Stimulated activated CD8-positive, alpha-beta memory T cell treated with anti-CD3 and anti-CD28 coated beads, Interleukin-7, amount 100 ng/mL, for 24 hours (primary cell): ENCODE measurements at regions not wholly inside any gene's neighbourhood (a gene's known extent, or its start where the extent isn't known, plus 50 kb on each side); places are given as distances from the start of the nearest gene placed in this dataset.

Experiments used
- DNase-seq: peaks from one replicate; pipeline ENCODE4 v3.0.0-alpha.2; 2020; ENCODE audit warnings: low read depth

GRCh38 chr16:5472552-5472951, 375.0 kb upstream of the EEF2KMT start:
- DNase-seq = no peak

DNA sequence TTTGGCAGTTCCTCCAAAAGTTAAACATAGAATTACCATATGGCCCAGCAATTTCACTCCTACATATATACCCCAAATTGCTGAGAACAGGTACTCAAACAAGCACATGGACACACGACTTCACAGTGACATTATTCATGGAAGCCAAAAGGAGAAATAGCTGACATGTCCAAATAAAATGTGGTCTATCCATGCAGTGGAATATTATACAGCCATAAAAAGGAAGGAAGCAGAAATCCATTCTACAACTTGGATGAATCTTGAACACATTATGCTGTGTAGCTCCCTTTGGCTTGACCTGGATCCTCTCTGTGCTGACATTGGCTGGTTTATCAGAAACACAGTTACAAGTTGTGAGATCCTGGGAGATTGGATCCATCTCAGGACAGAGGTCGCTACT, 370.9 kb upstream of the EEF2KMT start:
- no peak for DNase-seq

- DNase-seq = no peak
Observed at GRCh38 chr16:5467552-5467951, 370.0 kb upstream of the EEF2KMT start.

DNA sequence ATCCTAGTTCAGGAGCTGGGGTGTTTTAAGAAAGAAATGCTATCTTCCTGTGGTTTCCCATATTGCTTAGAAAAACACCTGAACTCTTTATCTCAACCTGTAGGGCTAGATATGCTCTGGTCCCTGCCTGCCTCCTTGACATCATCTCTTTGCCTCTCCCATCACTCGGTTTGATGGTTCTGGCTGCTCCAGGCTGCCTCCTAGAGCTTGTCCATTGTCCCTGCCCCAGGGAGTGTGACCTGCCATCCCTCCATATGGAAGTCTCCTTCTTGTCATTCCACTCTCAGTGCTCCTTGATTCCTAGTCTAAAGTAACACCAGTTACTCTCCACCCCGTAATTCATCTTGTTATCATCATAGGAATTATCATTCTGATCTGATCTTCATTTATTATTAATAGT, 369.0 kb upstream of the EEF2KMT start:
- no peak for DNase-seq

GRCh38 chr16:5465714-5466113, 368.1 kb upstream of the EEF2KMT start:
- DNase-seq = no peak

GRCh38 chr16:5463820-5464219, 366.2 kb upstream of the EEF2KMT start:
- no peak for DNase-seq

DNA sequence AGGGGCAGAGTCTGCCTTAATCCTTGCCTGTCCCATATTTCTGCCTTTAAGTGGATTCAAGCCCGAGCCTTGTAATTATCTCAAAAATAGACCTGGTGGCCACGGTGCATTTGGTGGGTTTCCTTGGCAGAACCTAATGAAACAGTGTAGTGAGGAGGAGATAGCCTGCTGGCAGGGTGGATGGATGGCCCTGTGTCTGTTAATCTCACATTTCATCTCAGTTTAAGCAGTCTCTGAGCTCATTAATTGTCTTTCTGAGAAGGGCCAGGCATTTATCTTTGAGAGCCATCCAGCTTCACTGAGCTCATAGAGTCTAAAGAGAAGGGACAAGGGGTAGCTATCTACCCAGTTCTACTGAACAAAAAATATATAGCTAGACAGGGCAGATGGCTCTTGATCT, 364.0 kb upstream of the EEF2KMT start:
- DNase-seq = no peak

- DNase-seq = no peak
Observed at GRCh38 chr16:5461141-5461540, 363.5 kb upstream of the EEF2KMT start.

- no peak for DNase-seq
Observed at GRCh38 chr16:5460701-5461100, 363.1 kb upstream of the EEF2KMT start.

GRCh38 chr16:5459863-5460262, 362.3 kb upstream of the EEF2KMT start:
- DNase-seq = no peak

DNA sequence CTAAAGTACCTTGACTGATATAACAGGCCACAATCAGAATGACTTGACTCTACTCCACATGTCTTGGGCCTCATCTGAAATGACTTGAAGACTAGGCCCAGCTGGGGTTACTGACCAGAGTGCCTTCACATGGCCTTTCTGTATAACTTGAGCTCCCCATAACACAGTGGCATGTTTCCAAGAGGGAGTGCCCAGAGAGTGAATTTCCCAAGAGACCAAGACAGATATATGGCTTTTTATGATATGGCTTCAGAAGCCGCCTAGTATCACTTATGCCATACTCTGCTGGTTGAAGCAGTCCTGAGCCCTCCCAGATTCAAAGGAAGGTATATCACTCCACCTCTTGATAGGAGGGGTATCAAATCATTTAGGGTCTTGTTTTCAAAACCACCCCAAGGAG, 357.5 kb upstream of the EEF2KMT start:
- no peak for DNase-seq

GRCh38 chr16:5454349-5454748, 356.8 kb upstream of the EEF2KMT start:
- DNase-seq = no peak

DNA sequence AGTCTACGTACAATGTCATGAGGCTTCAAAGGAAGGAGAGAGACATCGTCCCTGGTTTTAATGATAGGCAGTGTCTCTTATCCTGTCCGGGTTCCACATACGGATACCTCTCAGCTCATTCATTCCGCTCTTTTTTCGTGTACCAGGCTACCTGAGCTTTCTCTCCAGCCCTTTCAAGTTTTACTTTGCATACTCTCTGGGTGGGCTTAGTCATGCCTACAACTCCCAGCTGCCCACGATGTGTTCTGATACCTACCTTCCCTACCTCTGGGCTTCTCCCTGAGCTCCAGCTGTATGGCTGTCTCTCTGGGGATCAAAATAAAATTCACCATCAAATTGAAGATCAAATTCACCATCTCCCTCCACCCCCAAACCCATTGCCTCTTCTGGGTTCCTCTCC, 354.0 kb upstream of the EEF2KMT start:
- no peak for DNase-seq

- no peak for DNase-seq
Observed at GRCh38 chr16:5450409-5451104, 353.0 kb upstream of the EEF2KMT start.

- no peak for DNase-seq
Observed at GRCh38 chr16:5449901-5450300, 352.3 kb upstream of the EEF2KMT start.

- DNase-seq = no peak
Observed at GRCh38 chr16:5448798-5449197, 351.2 kb upstream of the EEF2KMT start.

DNA sequence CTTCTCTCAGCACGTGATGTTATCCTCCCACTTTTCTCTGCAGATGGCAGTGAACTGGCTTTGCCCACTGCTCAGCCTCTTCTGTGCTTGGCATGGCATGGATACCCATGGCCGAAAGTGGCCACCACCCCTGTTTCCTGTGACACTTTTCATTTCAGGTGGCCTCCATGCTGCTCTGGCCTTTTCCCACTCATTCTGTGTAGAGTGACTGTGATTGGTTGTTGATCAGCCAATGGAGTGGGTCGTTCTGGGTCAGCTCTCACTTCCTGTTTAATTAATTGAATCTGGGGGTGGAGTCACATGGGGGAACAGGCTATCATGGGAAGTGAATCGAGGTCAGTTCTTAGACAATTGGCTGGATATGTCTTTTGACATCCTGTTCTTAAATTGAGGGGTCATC, 350.1 kb upstream of the EEF2KMT start:
- DNase-seq = no peak

GRCh38 chr16:5446623-5447240, 349.1 kb upstream of the EEF2KMT start:
- no peak for DNase-seq

DNA sequence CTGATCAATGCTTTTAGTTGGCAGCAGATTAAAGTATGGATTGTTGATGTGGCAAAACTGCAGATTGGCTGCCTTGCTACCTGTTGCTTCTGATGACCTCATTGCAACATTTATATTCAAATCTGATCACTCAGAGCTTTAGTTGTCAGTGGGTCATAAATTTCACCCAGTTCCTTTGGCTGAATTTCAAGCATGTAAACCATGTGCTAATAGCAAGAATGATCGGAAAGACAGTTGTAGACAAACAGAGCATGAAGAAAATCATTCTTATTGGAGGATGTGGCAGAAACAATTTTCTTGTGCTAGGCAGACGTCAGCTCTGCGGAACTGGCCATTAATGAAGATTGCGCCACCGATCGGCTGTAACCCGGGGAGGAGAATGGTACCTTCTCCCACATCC, 346.6 kb upstream of the EEF2KMT start:
- DNase-seq = no peak

GRCh38 chr16:5442986-5443385, 345.4 kb upstream of the EEF2KMT start:
- no peak for DNase-seq

GRCh38 chr16:5442054-5442453, 344.5 kb upstream of the EEF2KMT start:
- DNase-seq = no peak

- no peak for DNase-seq
Observed at GRCh38 chr16:5438591-5438990, 341.0 kb upstream of the EEF2KMT start.

GRCh38 chr16:5433587-5433986, 336.0 kb upstream of the EEF2KMT start:
- no peak for DNase-seq

DNA sequence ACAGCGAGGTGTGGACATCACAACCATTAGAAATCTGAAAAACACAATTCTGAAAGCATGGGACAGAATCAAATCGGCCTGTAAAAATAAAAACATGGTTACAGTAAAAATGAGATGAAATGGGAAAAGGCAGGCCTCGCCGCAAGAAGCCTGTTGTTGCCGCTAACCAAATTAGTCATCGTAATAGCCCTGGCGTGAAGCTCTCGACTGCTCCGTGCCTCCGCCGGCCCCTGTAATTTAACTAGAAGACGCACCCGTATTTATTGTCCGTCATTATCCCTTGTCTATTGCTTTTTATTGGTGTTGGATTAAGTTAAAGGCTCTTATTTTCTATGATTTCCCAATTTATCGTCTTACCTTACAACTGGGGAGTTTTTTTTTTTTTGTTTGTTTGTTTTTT, 334.6 kb upstream of the EEF2KMT start:
- DNase-seq = no peak
